H1 (cell line): ENCODE measurements at regions not wholly inside any gene's neighbourhood (a gene's known extent, or its start where the extent isn't known, plus 50 kb on each side); places are given as distances from the start of the nearest gene placed in this dataset.

Experiments used
- CTCF ChIA-PET: fragments of 300-600 bp; sonication (Branson Sonifier 250); formaldehyde crosslinking; loops from one replicate; lab custom pipeline; 2021; ENCODE audit not compliant: partially characterized antibody; lab: Charles Lee
- POLR2A ChIA-PET: fragments of 300-600 bp; sonication (Branson Sonifier 250); formaldehyde crosslinking; loops from one replicate; lab custom pipeline; 2021; ENCODE audit warnings: inconsistent platforms; ENCODE audit not compliant: partially characterized antibody; lab: Charles Lee
- DNase-seq, 2 experiments: peaks; one replicate each; pipeline versions ENCODE4 v3.0.0 to v3.0.0-alpha.2; 2010 to 2022; ENCODE audit warnings: low spot score in 2 of 2, low read depth in 1 of 2, mixed read lengths in 1 of 2
- FAIRE-seq: peaks from 2 replicates; lab custom pipeline; 2011; peaks lifted over from hg19 to GRCh38; lab: Jason Lieb, UNC
- H2AFZ ChIP-seq: 2 replicates; pipeline ENCODE4 v1.8.1; 2012; ENCODE audit warnings: low read length, inconsistent platforms
- H2AK5ac ChIP-seq: 2 replicates; pipeline ENCODE4 v1.6.1; 2013; ENCODE audit warnings: low read depth, low read length
- H2BK120ac ChIP-seq: replicated peaks from 2 replicates; pipeline ENCODE3; 2013; ENCODE audit warnings: low read depth, low read length, inconsistent platforms
- H2BK12ac ChIP-seq: 2 replicates; pipeline ENCODE4 v1.6.1; 2013; ENCODE audit warnings: low read depth, low read length
- H2BK15ac ChIP-seq: 2 replicates; pipeline ENCODE4 v1.6.1; 2013; ENCODE audit warnings: low read length
- H2BK20ac ChIP-seq: 2 replicates; pipeline ENCODE4 v1.6.1; 2013; ENCODE audit warnings: low read length
- H2BK5ac ChIP-seq: 2 replicates; pipeline ENCODE4 v1.6.1; 2013; ENCODE audit warnings: low read depth, low read length
- H3K14ac ChIP-seq: 2 replicates; pipeline ENCODE4 v1.6.1; 2013; ENCODE audit warnings: inconsistent platforms; ENCODE audit not compliant: insufficient read length
- H3K18ac ChIP-seq: 2 replicates; pipeline ENCODE4 v1.6.1; 2013; ENCODE audit warnings: low read length; ENCODE audit errors: extremely low read depth
- H3K23ac ChIP-seq: 2 replicates; pipeline ENCODE4 v1.6.1; 2013; ENCODE audit warnings: inconsistent platforms; ENCODE audit not compliant: insufficient read length
- H3K23me2 ChIP-seq: 2 replicates; pipeline ENCODE4 v1.6.1; 2013; ENCODE audit warnings: low read depth, low read length
- H3K27ac ChIP-seq: 2 replicates; pipeline ENCODE4 v1.6.1; 2011; ENCODE audit warnings: low read depth, low read length, inconsistent platforms
- H3K27me3 ChIP-seq, 4 experiments: replicated peaks in 1 of 4; 1 replicate in 1 of 4; 2 replicates in 3 of 4; pipeline versions ENCODE4 v1.6.1 to v1.8.1; 2011 to 2013; ENCODE audit warnings: low read length in 3 of 4, mild to moderate bottlenecking in 3 of 4, inconsistent platforms in 2 of 4, mixed read lengths in 2 of 4, moderate library complexity in 1 of 4; ENCODE audit not compliant: control insufficient read depth in 3 of 4, insufficient read depth in 3 of 4; ENCODE audit errors: extremely low read depth in 1 of 4
- H3K36me3 ChIP-seq, 4 experiments: 2 replicates each; pipeline versions ENCODE4 v1.6.1 to v1.8.1; 2011 to 2013; ENCODE audit warnings: mild to moderate bottlenecking in 4 of 4, low read length in 3 of 4, moderate library complexity in 2 of 4, control low read depth in 1 of 4, inconsistent platforms in 1 of 4; ENCODE audit not compliant: insufficient read depth in 4 of 4, control insufficient read depth in 2 of 4
- H3K4ac ChIP-seq: replicated peaks from 2 replicates; pipeline ENCODE3; 2013; ENCODE audit warnings: low read length, low read depth, mixed read lengths, inconsistent platforms; ENCODE audit not compliant: insufficient read length
- H3K4me1 ChIP-seq, 4 experiments: replicated peaks in 1 of 4; 1 replicate in 1 of 4; 2 replicates in 3 of 4; pipeline versions ENCODE4 v1.6.1 to v1.8.1; 2011 to 2013; ENCODE audit warnings: low read length in 3 of 4, inconsistent platforms in 2 of 4, mixed read lengths in 1 of 4; ENCODE audit not compliant: insufficient read depth in 4 of 4, control insufficient read depth in 3 of 4
- H3K4me2 ChIP-seq, 2 experiments: 2 replicates each; pipeline versions ENCODE4 v1.6.1 to v1.8.1; 2011 to 2013; ENCODE audit warnings: low read depth in 2 of 2, low read length in 2 of 2, control low read depth in 1 of 2, inconsistent platforms in 1 of 2, mild to moderate bottlenecking in 1 of 2; ENCODE audit not compliant: insufficient read depth in 1 of 2
- H3K4me3 ChIP-seq, 4 experiments: fragments of 200-600, 300-600 bp in 1 of 4; sonication (generic), shearing (Covaris generic), sonication (Bioruptor Twin) in 1 of 4; 2 replicates each; pipeline versions ENCODE4 v1.5.1 to v1.8.1; 2011 to 2016; ENCODE audit warnings: low read length in 4 of 4, low read depth in 3 of 4, control low read depth in 2 of 4, inconsistent platforms in 2 of 4, mild to moderate bottlenecking in 2 of 4, mixed read lengths in 1 of 4, moderate library complexity in 1 of 4; ENCODE audit not compliant: insufficient read depth in 2 of 4; ENCODE audit errors: extremely low read depth in 1 of 4
- H3K56ac ChIP-seq: replicated peaks from 2 replicates; pipeline ENCODE3; 2013; ENCODE audit warnings: low read depth, mild to moderate bottlenecking, mixed read lengths, low read length, inconsistent platforms; ENCODE audit not compliant: insufficient read length
- H3K79me1 ChIP-seq: 2 replicates; pipeline ENCODE4 v1.6.1; 2013; ENCODE audit warnings: low read depth, low read length, control low read depth
- H3K79me2 ChIP-seq, 2 experiments: 2 replicates each; pipeline versions ENCODE4 v1.6.1 to v1.8.1; 2012 to 2013; ENCODE audit warnings: low read length in 2 of 2, mild to moderate bottlenecking in 2 of 2, inconsistent platforms in 1 of 2; ENCODE audit not compliant: insufficient read depth in 2 of 2, control insufficient read depth in 1 of 2
- H3K9ac ChIP-seq, 4 experiments: replicated peaks in 1 of 4; 1 replicate in 1 of 4; 2 replicates in 3 of 4; pipeline versions ENCODE4 v1.6.1 to v1.8.1; 2011 to 2013; ENCODE audit warnings: low read depth in 3 of 4, low read length in 3 of 4, control low read depth in 2 of 4, mild to moderate bottlenecking in 2 of 4, moderate library complexity in 2 of 4, inconsistent platforms in 1 of 4; ENCODE audit errors: extremely low read depth in 1 of 4
- H3K9me3 ChIP-seq, 2 experiments: 2 replicates each; pipeline versions ENCODE4 v1.6.1 to v1.8.1; 2012 to 2013; ENCODE audit warnings: mild to moderate bottlenecking in 2 of 2, moderate library complexity in 2 of 2, control low read depth in 1 of 2, inconsistent platforms in 1 of 2, low read depth in 1 of 2, low read length in 1 of 2, mixed read lengths in 1 of 2; ENCODE audit not compliant: insufficient read depth in 2 of 2
- H4K20me1 ChIP-seq, 2 experiments: replicated peaks in 1 of 2; 2 replicates each; pipeline versions ENCODE3 to v1.8.1; 2011 to 2013; ENCODE audit warnings: inconsistent platforms in 2 of 2, low read length in 2 of 2, mild to moderate bottlenecking in 1 of 2; ENCODE audit not compliant: insufficient read depth in 2 of 2, control insufficient read depth in 1 of 2
- H4K5ac ChIP-seq: 2 replicates; pipeline ENCODE4 v1.6.1; 2013; ENCODE audit warnings: low read length, low read depth, mixed read lengths, inconsistent platforms; ENCODE audit not compliant: insufficient read length
- H4K8ac ChIP-seq: 2 replicates; pipeline ENCODE4 v1.8.0; 2013; ENCODE audit warnings: mild to moderate bottlenecking, moderate library complexity, low read length, inconsistent platforms; ENCODE audit not compliant: insufficient read depth; ENCODE audit errors: extremely low read depth
- H4K91ac ChIP-seq: replicated peaks from 2 replicates; pipeline ENCODE3; 2013; ENCODE audit warnings: low read length, mixed read lengths, inconsistent platforms; ENCODE audit not compliant: insufficient read length
- CEBPB ChIP-seq: IDR thresholded peaks from 2 replicates; pipeline ENCODE4 v1.6.1; 2012; ENCODE audit warnings: low read depth, low read length
- SRF ChIP-seq: IDR thresholded peaks from 2 replicates; pipeline ENCODE4 v1.6.1; 2011; ENCODE audit warnings: mild to moderate bottlenecking, low read depth, low read length, moderate library complexity
- WGBS, 2 experiments: shearing (Covaris generic) in 1 of 2; methylation state at CpG; one replicate each; pipeline versions ENCODE4 v1.1.6 to v1.1.7; 2013 to 2015; ENCODE audit warnings: low lambda C conversion rate in 2 of 2, mixed read lengths in 2 of 2, inconsistent platforms in 1 of 2, low coverage in 1 of 2, missing lambda C conversion rate in 1 of 2; ENCODE audit not compliant: insufficient replicate concordance in 2 of 2, insufficient coverage in 1 of 2, insufficient read length in 1 of 2; ENCODE audit errors: extremely low coverage in 1 of 2, missing lambda C conversion rate in 1 of 2; 5-methylcytosine and 5-hydroxymethylcytosine counted together

- Histone ChIP-seq H3K79me2 (no peaks in the 10 kb centered on the region), H2BK20ac (no peak overlapping the region), H2BK5ac (no peak overlapping the region), H2AK5ac (no peak overlapping the region), H3K4ac (no peak overlapping the region), H3K27me3 (peaks cover 0 to 3% (median 0%) of the 10 kb centered on the region in 4 experiments; a peak in 2 of 7 replicates), H3K9ac (no peak overlapping the region), H3K4me2 (no peak overlapping the region), H3K18ac (no peak overlapping the region), H3K27ac (no peak overlapping the region), H4K91ac (no peak overlapping the region), H2BK15ac (no peak overlapping the region), H4K8ac (no peak overlapping the region), H3K9me3 (0 out of 4 replicates have a peak, but pooled peaks cover 0 to 3% of the 10 kb centered on the region in 2 experiments), H3K23ac (no peak overlapping the region), H3K14ac (no peak overlapping the region), H4K5ac (no peak overlapping the region), H3K4me3 (no peak overlapping the region), H3K56ac (no peak overlapping the region), H2BK120ac (no peak overlapping the region), H3K36me3 (no peaks in the 10 kb centered on the region), H2AFZ (no peak overlapping the region), H3K23me2 (peaks cover 3% of the 10 kb centered on the region; the same call in 1 of the 2 replicates), H4K20me1 (no peaks in the 10 kb centered on the region), H3K4me1 (no peaks in the 10 kb centered on the region), H2BK12ac (no peak overlapping the region), H3K79me1 (no peaks in the 10 kb centered on the region)
- ChIA-PET CTCF (interaction anchor here (0.7 kb wide), 1 partner anchor 17 kb away, joined by 3 read pairs; no protein-coding TSS in a partner anchor), POLR2A (no interaction called here)
- DNase-seq (no peak), FAIRE-seq (no peak)
- TF ChIP-seq SRF = no peak
- TF ChIP-seq CEBPB = 0 out of 2 replicates have a peak, but pooled peaks have one; percentile 9
- WGBS, 2 experiments = 87% methylated on average over 2 of the region's 2 CpGs; no CpG with 5 or more reads in 1 of the 2 experiments
Observed at GRCh38 chr13:20311596-20311995, 79.5 kb upstream of the GJB6 start.
